HG02642 (cell line): ENCODE measurements at regions not wholly inside any gene's neighbourhood (a gene's known extent, or its start where the extent isn't known, plus 50 kb on each side); places are given as distances from the start of the nearest gene placed in this dataset.
"Not testable (repeated sequence)": the region's sequence is repeated elsewhere in the genome, so short reads cannot be mapped to it uniquely, and the experiment has no call there.

Experiments used
- ATAC-seq: cut with Tn5 transposase; IDR thresholded peaks from one replicate; pipeline ENCODE4 v1.9.1; 2021; ENCODE audit warnings: mild to moderate bottlenecking; ENCODE audit not compliant: unreplicated experiment, poor library complexity

DNA sequence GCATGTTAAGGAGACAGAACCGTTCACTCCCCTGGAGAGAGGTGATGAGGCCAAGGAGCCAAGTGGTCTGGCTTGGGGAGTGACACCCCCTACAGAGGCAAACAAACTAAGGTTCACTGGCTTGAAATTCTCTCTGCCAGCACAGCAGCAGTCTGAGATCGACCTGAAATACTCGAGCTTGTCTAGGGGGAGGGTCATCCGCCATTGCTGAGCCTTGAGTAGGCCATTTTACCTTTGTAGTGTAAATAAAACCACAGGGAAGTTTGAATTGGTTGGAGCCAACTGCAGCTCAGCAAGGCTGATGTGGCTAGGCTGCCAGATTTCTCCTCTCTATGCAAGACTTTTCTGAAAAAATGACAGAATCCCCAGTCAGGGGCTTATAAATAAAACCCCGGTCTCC is 52.9 kb downstream of the CDY2B start:
- ATAC-seq: not testable (repeated sequence)

- not testable (repeated sequence) for ATAC-seq
These were observed 60.3 kb downstream of the CDY2B start for GRCh38 chrY:17819700-17820099.

DNA sequence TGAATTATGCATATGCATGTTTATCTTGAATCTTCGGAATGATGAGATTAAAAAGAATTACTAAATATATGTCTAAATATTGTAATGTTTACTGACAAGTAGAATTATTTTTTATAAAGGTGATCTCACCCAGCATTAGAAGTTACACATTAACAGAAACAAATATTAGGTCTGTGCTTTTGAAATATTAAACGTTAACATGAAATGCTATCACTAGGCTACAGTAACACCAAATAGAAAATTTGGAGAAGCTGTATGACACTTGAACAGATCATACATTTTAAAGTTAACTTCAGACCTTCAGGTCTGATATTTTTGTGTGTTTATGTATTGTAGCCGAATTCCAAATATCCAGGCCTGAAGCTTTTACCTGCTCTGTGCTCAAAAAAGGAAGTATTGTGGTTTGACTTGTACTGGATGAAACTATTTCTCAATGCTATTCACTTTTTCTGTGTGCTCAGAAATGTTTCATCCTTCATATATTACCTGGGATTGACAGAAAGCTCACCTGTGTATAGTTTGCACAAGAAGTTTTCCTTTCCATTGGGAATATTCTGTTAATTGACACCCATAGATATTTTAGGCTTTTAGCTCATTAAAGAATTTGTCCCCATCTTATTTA is 60.9 kb downstream of the CDY2B start:
- ATAC-seq: not testable (repeated sequence)

DNA sequence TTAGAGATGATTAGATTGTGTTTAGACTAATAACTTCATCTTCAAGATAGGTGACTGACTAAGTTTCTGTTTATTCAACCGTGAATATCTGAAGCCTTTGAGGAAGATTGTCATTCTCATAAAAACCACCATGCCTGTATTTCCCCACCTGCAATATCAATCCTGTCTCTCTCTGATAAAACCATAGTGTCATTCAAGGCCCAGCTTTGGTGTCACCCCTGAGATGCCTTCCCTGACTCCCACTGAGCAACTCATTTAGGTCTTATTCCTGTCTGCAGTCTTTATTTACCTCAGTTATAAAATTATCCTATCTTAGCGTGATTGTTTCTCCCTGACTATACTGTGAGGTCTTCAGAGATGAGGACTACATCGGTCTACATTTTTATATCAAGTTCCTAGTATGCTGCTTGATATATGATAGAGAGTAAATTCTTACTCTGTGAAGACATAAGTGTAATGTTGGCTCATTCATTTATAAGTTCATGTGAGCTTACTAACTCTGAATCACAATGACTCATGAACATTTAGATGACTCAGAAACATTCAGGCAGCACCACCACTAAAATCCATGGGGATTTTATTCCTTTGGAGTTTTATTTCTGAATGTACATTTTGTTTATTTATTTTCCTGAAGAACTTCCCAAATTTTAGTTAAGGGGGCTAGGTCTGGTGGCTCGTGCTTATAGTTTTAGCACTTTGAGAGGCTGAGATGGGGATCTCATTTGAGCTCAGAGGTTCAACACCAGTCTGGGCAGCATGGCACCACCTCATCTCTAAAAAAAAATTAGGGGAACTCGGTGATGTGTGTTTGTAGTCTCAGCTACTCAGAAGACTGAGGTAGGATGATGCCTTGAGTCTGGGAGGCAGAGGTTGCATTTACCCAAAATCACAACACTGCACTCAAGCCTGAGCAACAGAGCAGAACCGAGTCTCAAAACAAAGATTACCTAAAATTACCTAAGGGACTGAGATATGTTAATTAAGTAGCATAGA is 62.6 kb downstream of the CDY2B start:
- not testable (repeated sequence) for ATAC-seq

- not testable (repeated sequence) for ATAC-seq
These were observed 67.4 kb downstream of the CDY2B start for GRCh38 chrY:17812664-17813063.

DNA sequence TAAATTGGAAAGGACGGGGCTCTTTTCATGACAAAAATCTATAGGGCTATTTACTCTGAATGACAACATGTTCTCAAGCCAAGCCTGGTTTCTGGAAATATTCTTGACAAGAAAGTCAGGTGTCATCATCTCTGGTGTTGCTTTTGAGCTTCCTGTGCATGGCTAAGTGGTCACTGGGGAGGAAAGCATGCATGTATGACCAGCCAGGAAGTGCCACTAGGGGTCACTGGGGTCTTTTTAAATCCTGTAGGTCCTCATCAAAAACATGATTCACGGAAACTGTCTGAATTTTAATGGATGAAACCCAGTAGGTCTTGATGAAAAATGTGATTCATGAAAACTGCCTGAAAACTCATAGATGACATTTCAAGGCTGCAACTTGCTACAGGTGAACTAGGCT is 80.1 kb downstream of the CDY2B start:
- not testable (repeated sequence) for ATAC-seq

DNA sequence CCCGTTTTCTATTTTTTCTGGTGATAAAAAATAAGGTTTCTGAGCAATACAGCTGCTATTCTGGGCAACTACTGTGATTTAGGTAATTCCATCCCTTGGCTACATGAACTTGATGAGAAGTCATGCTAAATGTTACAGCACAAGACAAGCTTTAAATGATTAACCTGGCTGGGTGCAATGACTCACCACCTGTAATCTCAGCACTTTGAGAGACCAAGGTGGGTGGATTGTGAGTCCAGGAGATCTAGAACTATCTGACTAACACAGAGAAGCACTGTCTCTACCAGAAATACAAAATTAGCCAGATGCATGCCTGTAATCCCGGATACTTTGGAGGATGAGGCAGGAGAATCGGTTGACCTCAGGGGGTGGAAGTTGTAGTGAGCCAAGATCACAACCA is 92.8 kb downstream of the CDY2B start:
- ATAC-seq: not testable (repeated sequence)

DNA sequence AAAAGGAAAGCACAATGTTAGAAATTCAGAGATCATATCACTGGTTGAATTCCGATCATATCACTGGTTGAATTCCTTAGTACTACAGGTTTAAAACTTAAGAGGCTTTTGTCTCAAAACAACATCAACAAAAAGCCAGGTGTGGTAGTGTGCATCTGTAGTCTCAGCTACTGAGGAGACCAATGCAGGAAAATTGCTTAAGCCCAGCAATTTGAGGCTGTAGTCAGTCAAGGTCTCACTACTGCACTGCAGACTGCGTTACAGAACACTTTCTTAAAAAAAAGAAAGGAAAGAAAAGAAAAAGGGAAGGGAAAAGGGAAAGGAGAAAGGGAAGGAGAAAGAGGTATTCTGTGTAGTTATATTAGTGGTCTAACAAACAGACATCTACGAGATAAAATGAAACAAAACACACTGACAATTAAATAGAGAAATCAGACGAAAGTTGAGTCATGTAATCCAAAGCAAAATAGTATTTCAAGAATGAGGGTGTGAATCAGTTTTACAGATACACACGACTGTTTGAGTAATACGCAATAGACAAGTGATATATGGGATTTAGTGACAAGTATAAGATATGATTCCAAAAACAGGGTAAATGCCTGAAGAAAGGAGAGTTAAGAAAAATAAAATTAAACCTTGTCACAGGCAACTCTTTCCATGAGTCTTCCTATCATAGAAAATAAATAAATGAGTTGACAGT is 113.9 kb downstream of the CDY2B start:
- not testable (repeated sequence) for ATAC-seq

GRCh38 chrY:17759213-17759612 is 120.8 kb downstream of the CDY2B start:
- not testable (repeated sequence) for ATAC-seq

DNA sequence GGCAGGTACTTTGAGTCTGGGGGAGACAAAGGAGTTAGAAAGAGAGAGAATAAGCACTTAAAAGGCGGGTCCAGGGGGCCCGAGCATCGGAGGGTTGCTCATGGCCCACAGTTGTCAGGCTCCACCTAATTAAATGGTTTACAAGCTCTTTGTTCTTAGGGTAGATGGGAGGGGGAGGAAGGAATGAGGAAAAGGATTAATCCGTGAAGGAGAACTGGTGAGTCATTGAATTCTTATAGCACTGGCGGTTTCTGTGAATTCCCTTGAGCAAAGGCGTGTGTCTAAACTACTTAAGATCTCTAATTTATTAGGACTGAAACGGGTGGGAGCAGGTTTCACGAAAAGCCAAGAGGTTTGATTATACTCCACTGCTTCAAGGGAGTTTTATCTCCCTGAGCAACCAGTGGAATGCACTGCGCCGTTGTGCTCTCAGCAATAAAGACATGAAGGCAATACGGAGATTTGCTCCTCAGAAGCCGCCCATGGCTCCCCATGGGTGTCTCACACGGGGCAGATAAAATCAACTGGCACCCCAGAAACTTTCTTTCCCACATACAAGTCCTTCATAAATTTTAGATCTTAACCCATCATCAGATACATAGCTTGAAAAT is 127.0 kb downstream of the CDY2B start:
- ATAC-seq: not testable (repeated sequence)

DNA sequence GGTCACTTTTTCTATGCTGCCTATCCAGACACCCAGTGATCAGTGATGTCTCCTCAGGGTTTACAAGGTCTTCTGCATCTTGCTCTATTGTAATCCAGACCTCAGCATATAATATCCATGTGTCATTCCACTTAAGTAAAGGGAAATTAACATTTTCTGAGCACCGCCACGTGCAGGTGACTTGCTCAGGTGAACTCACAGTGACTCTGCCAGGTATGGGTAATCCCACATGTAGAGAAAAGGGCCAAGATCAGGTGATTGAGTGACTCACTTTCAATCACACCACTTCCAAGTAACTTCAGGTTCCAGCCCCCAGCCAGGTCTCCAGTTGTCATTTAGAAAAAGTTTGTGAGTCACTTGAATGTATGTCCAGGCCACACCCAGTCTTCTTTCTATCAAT is 140.2 kb downstream of the CDY2B start:
- not testable (repeated sequence) for ATAC-seq

DNA sequence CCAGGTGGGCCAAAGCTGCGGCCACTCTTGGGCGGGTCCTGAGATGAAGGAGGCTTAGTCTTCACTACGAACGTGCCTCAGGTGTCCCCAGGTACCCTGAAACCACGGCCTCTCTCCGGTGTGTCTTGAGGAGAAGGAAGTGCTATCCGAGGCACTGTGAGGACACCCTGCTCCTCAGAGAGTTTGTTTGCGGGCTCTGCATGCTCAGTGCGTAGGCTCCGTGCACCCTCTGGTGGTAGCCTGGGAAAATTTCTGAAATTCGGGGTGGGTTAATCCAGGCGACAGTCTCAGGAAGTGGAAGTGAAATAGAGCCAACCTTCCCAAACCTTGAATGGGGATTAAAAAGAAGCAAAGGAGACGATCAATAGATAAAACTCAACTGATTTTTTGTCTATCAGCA is 150.5 kb downstream of the CDY2B start:
- ATAC-seq: not testable (repeated sequence)

DNA sequence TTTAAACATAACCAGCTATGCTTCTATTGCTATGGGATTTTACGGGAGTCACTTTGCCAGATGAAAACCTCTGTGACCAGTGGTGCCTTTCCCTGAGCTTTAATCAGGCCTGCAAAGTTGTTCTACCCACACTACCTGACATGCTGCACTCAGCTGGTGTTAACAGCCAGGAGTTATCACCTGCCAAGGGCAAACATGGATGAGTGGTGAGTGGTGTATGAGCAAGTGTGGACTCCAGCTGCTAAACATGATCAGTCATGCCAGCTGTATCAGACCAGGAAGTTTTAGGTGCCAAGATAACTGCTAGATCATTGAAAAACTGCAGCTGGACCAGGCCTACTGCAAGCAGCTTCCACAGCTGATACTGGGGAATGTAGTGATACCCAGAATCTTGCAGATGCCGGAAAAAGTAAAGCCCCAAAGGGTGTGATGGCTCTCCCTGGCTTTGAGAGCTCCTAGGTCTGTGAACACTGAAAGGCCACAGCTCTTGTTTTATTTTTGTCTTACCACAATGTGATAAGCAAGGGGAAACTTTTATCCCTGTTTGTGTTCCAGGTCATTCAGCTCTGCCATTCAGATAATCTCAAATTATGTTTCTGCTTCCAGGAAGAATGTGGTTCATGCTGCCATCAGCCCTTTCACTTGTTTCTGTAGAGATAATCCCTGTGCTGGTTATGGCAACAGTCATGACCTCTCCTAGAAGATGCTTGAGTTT is 163.5 kb downstream of the CDY2B start:
- not testable (repeated sequence) for ATAC-seq

- not testable (repeated sequence) for ATAC-seq
These were observed 212.0 kb downstream of the CDY2B start for GRCh38 chrY:17668037-17668436.

GRCh38 chrY:17643052-17643451 is 237.0 kb downstream of the CDY2B start:
- not testable (repeated sequence) for ATAC-seq

DNA sequence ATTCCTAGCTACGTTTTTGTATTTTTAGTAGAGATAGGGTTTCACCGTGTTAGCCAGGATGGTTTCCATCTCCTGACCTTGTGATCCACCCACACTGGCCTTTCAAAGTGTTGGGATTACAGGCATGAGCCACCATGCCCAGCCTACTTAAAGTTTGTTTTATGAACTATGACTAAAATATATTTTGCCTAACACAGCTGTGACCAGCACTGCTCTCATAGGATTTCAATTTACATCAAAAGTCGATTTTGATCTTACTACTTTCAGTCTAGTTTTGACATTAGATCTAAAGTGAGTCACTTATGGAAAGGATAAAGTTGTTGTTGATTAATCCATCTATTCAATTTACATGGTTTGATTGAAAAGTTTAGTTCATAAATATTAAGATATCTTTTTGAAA is 245.5 kb downstream of the CDY2B start:
- ATAC-seq: not testable (repeated sequence)

DNA sequence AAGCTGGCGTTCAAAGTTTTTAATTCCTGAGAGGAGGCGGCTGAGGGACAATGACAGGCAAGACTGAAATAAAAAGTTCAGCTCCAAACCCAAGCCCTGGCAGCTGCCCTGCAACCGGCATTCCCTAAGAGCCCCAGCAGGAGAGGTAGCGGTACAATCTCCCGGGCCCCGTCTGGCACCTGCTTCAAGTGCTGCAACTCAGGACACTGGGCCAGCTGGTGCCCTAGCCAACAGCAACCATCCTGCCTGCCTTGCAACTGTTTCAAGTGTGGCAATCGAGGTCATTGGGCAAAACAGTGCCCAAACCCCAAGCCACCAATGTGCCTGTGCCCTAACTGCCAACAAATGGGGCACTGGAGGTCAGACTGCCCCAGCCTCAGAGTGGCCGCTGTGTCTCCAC is 268.8 kb downstream of the CDY2B start:
- not testable (repeated sequence) for ATAC-seq

DNA sequence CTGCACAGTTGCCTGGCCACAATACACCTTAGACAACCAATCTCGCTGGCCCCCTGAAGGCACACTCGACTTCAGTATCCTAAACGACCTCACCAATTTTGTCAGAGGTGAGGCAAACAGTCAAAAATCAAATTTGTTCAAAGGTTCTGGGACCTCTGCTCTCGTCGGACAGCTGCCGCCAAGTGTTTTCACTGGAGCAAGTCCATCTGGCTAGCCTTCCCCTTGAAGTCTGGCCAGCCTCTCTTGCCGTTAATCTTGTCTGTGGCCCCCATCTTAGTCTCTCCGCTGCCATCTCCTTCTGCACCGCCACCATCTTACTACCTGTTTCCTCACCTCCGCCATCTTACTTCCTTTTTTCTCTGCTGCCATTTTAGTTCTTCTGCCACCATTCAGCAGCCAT is 269.4 kb downstream of the CDY2B start:
- not testable (repeated sequence) for ATAC-seq

DNA sequence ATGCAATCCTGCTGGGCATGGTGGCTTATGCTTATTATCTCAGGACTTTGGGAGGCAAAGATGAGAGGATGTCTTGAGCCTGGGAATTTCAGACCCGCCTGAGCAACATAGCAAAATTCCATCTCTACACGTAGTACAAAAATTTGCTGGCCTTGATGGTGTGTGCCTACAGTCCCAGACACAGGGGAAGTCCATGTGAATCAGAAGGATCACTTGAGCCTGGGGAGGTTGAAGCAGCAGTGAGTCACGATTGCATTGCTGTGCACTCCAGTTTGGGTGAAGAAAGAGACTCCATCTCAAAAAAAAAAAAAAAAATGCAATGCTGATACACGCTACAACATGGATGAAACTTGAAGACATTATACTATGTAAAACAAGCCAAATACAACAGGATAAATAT is 272.9 kb downstream of the CDY2B start:
- ATAC-seq: not testable (repeated sequence)

DNA sequence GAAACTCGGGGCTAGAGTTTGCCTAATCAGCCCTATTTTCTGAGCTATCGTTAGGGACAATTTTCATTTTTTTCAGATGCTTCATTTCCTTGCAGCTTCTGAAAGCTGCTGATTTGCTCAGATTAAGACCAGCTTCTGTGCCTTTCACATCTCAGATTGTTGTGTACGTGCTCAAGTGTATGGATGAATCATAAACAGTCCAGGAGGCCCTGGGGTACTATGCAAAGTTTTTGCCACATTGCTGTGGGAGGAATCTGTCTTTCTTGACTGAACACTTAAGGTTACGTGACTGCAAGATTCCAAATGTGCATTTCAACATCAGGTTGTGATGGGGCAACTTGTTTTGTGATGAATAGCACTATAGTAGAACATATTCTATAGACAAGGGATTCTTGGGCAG is 280.8 kb downstream of the CDY2B start:
- not testable (repeated sequence) for ATAC-seq
